Activated T-helper 17 cell treated with anti-CD3 and anti-CD28 coated beads, Interleukin-2, amount 50 U/mL, for 72 hours (primary cell): ENCODE measurements at regions not wholly inside any gene's neighbourhood (a gene's known extent, or its start where the extent isn't known, plus 50 kb on each side); places are given as distances from the start of the nearest gene placed in this dataset.

Experiments used
- ATAC-seq: fragments of 150-1000 bp; cut with Tn5 transposase; replicated peaks from 2 replicates; pipeline ENCODE4 v1.10.0; 2021; ENCODE audit warnings: mild to moderate bottlenecking, moderate library complexity
- H3K27ac Mint-ChIP-seq: one replicate; pipeline ENCODE4 v1.8.0; 2022; ENCODE audit warnings: mixed read lengths
- H3K27me3 Mint-ChIP-seq: one replicate; pipeline ENCODE4 v1.8.0; 2022; ENCODE audit warnings: mixed read lengths
- H3K36me3 Mint-ChIP-seq: one replicate; pipeline ENCODE4 v1.8.0; 2022; ENCODE audit warnings: low read depth, mild to moderate bottlenecking, mixed read lengths
- H3K4me1 Mint-ChIP-seq: one replicate; pipeline ENCODE4 v1.8.0; 2022; ENCODE audit warnings: mixed read lengths
- H3K4me3 Mint-ChIP-seq: one replicate; pipeline ENCODE4 v1.8.0; 2022; ENCODE audit warnings: mild to moderate bottlenecking, mixed read lengths
- H3K9me3 Mint-ChIP-seq: one replicate; pipeline ENCODE4 v1.8.0; 2022; ENCODE audit warnings: mixed read lengths

DNA sequence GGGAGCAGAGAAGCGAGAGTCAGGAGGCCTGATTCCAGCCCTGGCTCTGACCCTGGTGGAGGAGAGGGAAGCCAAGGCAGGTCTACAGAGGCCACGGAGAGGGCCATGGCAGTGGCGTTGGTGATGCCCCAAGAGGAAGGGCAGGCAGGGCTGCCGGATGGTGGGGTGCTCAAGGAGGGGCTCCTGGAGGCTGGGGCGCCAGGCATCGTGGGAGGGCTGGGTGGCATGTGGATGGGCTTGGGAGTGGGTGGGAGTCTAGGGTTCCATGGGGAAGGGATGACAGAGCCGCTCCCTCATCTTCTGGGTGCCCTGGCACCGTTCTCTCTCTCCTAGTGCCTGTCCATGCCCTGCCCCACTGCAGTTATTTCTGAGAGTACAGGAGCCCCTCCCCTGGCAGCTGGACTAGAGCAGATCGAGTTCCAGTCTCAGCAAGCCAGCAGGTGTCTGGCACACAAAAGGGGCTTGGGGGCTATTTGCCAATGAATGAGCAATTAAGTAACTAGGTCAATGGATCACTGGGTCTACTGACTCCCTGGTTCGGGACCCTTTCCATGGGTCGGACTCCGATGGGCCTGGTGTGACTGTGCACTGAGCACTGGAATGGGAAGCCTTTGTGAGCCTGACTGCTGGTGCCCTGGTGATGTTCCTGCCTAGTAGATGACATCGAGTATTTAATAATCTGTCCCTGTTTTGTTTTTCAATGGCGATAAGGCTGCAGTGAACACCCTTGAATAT, 570.0 kb downstream of the TBC1D22A start:
- H3K9me3 Mint-ChIP-seq = peaks cover 10% of the 10 kb centered on the region
- no peak overlapping the region for H3K27ac Mint-ChIP-seq
- H3K4me3 Mint-ChIP-seq = no peak overlapping the region
- no peak for ATAC-seq
- no peaks in the 10 kb centered on the region for H3K4me1 Mint-ChIP-seq
- H3K27me3 Mint-ChIP-seq = peaks cover 10% of the 10 kb centered on the region
- no peaks in the 10 kb centered on the region for H3K36me3 Mint-ChIP-seq

GRCh38 chr22:47331750-47332149, 569.3 kb downstream of the TBC1D22A start:
- Mint-ChIP-seq H3K4me1 (no peaks in the 10 kb centered on the region), H3K27ac (no peak overlapping the region), H3K27me3 (peaks cover 10% of the 10 kb centered on the region), H3K36me3 (no peaks in the 10 kb centered on the region), H3K4me3 (no peak overlapping the region), H3K9me3 (peaks cover 10% of the 10 kb centered on the region)
- ATAC-seq = no peak

DNA sequence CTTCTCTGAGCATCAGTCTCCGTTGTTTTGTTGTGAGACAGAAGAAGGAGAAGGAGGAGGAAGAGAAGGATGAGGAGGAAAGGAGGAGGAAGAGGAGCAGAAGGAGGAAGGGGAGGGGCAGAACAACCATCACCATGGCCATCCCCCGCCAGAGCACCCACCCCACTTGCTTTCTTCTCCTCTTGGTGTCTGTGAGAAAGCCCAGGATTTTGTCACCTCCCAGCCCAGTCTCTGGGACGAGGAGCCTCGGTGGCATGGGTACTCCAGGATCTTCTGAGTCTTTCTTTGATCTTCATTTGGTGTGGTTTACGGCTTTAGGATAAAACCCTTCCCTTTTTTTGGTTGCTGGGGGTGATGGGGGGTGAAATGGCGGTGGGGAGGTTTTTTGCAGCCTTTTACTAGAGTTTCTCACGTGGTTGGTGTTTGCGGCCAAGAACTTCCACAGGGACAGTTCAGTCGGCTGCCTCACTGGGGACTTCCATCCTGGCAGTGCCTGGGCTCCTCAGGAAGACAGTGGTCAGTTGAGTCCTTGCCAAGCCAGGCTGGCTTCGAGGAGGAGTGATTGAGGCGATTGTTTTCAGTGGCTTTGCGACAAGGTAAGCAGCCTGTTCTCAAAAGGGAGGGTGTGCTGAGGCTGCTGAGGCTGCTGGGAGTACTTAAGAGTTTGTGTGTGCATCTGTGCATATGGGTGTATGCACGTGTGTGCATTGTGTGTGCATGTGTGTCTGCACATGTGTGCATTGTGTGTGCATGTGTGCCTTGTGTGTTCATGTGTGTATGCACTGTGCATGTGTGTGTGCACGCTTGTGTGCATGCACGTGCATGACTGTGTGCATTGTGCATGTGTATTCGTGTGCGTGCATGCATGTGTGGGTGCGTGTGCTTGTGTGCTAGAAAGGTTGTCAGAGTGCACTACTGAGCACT, 567.5 kb downstream of the TBC1D22A start:
- no peaks in the 10 kb centered on the region for H3K4me1 Mint-ChIP-seq
- H3K27me3 Mint-ChIP-seq = peaks cover 11% of the 10 kb centered on the region
- no peaks in the 10 kb centered on the region for H3K36me3 Mint-ChIP-seq
- ATAC-seq = no peak
- H3K4me3 Mint-ChIP-seq = no peak overlapping the region
- peaks cover 5% of the 10 kb centered on the region for H3K9me3 Mint-ChIP-seq
- no peak overlapping the region for H3K27ac Mint-ChIP-seq

DNA sequence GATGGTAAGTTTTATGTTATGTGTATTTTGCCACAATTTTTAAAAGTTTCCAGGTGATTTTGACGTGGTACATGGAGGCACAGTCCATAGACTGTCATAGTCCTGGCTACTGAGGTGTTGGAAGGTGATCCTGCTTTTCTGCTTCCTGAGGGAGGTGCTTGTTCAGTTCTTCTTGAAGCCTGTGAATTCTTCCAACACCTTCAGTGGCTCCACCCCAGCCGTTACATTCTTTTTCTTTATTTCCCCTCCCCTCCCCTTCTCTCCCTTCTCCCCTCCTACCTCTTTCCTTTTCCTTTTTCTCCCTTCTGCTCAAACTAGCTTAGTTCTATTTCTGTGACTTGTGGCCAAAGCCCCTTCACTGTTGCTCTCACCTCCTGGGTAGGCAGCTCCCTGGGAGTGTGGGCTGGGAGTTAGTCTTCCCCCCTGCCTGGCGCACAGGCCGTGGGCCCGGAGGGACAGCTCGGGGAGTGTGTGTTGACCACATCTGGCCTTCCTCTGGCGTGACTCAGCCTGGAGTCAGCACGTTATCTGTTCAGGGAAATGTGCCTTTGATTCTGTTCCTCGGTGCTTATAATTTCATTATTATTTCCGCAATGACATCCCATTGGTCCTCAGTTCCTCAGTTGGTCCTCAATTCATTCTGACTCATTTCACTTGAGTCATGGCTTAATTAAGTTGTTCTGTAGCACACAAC, 566.2 kb downstream of the TBC1D22A start:
- H3K27ac Mint-ChIP-seq = no peak overlapping the region
- peaks cover 5% of the 10 kb centered on the region for H3K9me3 Mint-ChIP-seq
- peaks cover 14% of the 10 kb centered on the region for H3K27me3 Mint-ChIP-seq
- no peak for ATAC-seq
- no peaks in the 10 kb centered on the region for H3K36me3 Mint-ChIP-seq
- H3K4me1 Mint-ChIP-seq = no peaks in the 10 kb centered on the region
- no peak overlapping the region for H3K4me3 Mint-ChIP-seq

GRCh38 chr22:47327241-47327640, 564.8 kb downstream of the TBC1D22A start:
- peaks cover 18% of the 10 kb centered on the region for H3K27me3 Mint-ChIP-seq
- no peaks in the 10 kb centered on the region for H3K9me3 Mint-ChIP-seq
- ATAC-seq = no peak
- no peaks in the 10 kb centered on the region for H3K4me1 Mint-ChIP-seq
- no peaks in the 10 kb centered on the region for H3K36me3 Mint-ChIP-seq
- no peak overlapping the region for H3K27ac Mint-ChIP-seq
- no peak overlapping the region for H3K4me3 Mint-ChIP-seq

- H3K4me1 Mint-ChIP-seq = no peaks in the 10 kb centered on the region
- no peaks in the 10 kb centered on the region for H3K9me3 Mint-ChIP-seq
- ATAC-seq = no peak
- H3K27ac Mint-ChIP-seq = no peak overlapping the region
- H3K4me3 Mint-ChIP-seq = no peak overlapping the region
- peaks cover 18% of the 10 kb centered on the region for H3K27me3 Mint-ChIP-seq
- no peaks in the 10 kb centered on the region for H3K36me3 Mint-ChIP-seq
Observed at GRCh38 chr22:47325249-47325648, 562.8 kb downstream of the TBC1D22A start.

- no peak for ATAC-seq
- no peak overlapping the region for H3K4me3 Mint-ChIP-seq
Observed at GRCh38 chr22:47324435-47324990, 562.1 kb downstream of the TBC1D22A start.

GRCh38 chr22:47323518-47323917, 561.1 kb downstream of the TBC1D22A start:
- H3K4me1 Mint-ChIP-seq = no peaks in the 10 kb centered on the region
- no peak for ATAC-seq
- H3K4me3 Mint-ChIP-seq = no peak overlapping the region
- H3K36me3 Mint-ChIP-seq = no peaks in the 10 kb centered on the region
- H3K27me3 Mint-ChIP-seq = peaks cover 18% of the 10 kb centered on the region
- H3K9me3 Mint-ChIP-seq = no peaks in the 10 kb centered on the region
- no peak overlapping the region for H3K27ac Mint-ChIP-seq

More at GRCh38 chr22:47324435-47324990, 562.1 kb downstream of the TBC1D22A start:
- Mint-ChIP-seq H3K4me1 (no peaks in the 10 kb centered on the region), H3K27ac (no peak overlapping the region), H3K36me3 (no peaks in the 10 kb centered on the region), H3K9me3 (no peaks in the 10 kb centered on the region), H3K27me3 (peaks cover 15% of the 10 kb centered on the region)

DNA sequence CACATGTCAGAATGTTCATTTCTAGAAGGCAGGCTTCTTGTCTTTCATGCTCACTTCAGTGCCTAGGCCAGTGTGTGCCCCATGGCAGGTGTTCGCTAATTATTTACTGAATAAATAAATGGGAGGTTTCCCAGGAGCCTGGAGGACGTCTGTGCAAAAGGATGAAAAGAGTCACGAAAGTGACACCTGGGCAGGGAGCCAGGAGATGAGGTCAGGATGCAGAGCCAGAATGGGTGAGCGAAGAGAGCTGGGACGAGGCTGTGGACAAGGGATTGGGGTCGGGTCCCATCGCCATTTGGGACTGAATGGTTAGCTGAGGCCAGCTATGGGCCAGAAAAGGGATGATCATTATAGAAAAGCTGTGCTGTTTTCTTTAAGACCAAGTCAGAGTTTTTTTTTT, 560.4 kb downstream of the TBC1D22A start:
- H3K9me3 Mint-ChIP-seq = no peaks in the 10 kb centered on the region
- no peak overlapping the region for H3K27ac Mint-ChIP-seq
- ATAC-seq = no peak
- peaks cover 17% of the 10 kb centered on the region for H3K27me3 Mint-ChIP-seq
- no peaks in the 10 kb centered on the region for H3K36me3 Mint-ChIP-seq
- H3K4me3 Mint-ChIP-seq = no peak overlapping the region
- no peaks in the 10 kb centered on the region for H3K4me1 Mint-ChIP-seq

DNA sequence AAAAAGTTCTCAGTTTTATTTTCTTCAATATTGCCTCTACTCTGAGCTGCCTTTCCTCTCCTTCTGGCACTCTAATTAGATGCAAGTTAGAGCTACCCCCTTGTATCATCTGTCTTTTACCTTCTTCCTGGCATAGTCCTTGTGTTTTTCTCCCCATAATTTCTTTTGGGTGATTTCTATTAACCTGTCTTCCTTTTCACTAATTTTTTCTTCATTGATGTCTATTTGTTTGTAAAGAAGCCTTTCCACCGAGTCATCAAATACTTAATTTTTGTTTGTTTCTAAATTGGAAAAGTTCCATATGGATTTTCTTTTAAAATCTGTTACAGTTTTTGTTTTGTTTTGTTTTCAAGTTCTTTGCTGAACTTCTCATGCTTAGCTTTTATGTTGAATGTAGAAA, 558.1 kb downstream of the TBC1D22A start:
- no peak overlapping the region for H3K27ac Mint-ChIP-seq
- H3K27me3 Mint-ChIP-seq = peaks cover 13% of the 10 kb centered on the region
- no peak for ATAC-seq
- no peak overlapping the region for H3K4me3 Mint-ChIP-seq
- no peaks in the 10 kb centered on the region for H3K36me3 Mint-ChIP-seq
- no peaks in the 10 kb centered on the region for H3K9me3 Mint-ChIP-seq
- no peaks in the 10 kb centered on the region for H3K4me1 Mint-ChIP-seq

- no peak for ATAC-seq
- H3K36me3 Mint-ChIP-seq = no peaks in the 10 kb centered on the region
- H3K9me3 Mint-ChIP-seq = no peaks in the 10 kb centered on the region
- H3K27ac Mint-ChIP-seq = no peak overlapping the region
- peaks cover 13% of the 10 kb centered on the region for H3K27me3 Mint-ChIP-seq
- H3K4me3 Mint-ChIP-seq = no peak overlapping the region
- H3K4me1 Mint-ChIP-seq = no peaks in the 10 kb centered on the region
Observed at GRCh38 chr22:47318041-47318737, 555.7 kb downstream of the TBC1D22A start.

GRCh38 chr22:47315862-47316419, 553.5 kb downstream of the TBC1D22A start:
- no peak for ATAC-seq
- Mint-ChIP-seq H3K9me3 (peaks cover 4% of the 10 kb centered on the region), H3K27ac (no peak overlapping the region), H3K4me3 (no peak overlapping the region), H3K27me3 (peaks cover 14% of the 10 kb centered on the region), H3K36me3 (no peaks in the 10 kb centered on the region), H3K4me1 (no peaks in the 10 kb centered on the region)

DNA sequence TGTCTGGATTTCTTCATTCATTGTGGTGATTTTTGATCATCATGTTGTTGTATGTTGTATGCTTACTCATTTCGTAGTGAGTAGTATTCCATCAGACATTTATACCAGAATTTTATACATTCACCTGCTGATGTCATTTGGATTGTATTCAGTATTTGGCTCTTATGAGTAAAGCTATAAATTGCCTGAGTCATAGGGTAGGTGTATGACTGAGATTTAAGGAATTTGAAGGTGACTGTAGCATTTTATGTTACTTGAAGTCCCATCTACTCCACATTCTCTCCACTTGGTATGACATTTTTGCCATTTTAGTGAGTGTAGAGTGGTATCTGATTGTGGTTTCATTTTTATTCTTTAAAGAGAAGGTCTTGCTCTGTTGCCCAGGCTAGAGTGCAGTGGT, 548.2 kb downstream of the TBC1D22A start:
- no peak for ATAC-seq
- no peak overlapping the region for H3K27ac Mint-ChIP-seq
- H3K36me3 Mint-ChIP-seq = no peaks in the 10 kb centered on the region
- H3K9me3 Mint-ChIP-seq = peaks cover 4% of the 10 kb centered on the region
- no peaks in the 10 kb centered on the region for H3K4me1 Mint-ChIP-seq
- no peak overlapping the region for H3K4me3 Mint-ChIP-seq
- peaks cover 12% of the 10 kb centered on the region for H3K27me3 Mint-ChIP-seq

- Mint-ChIP-seq H3K27me3 (peaks cover 10% of the 10 kb centered on the region), H3K27ac (no peak overlapping the region), H3K36me3 (no peaks in the 10 kb centered on the region), H3K4me1 (no peaks in the 10 kb centered on the region), H3K9me3 (peaks cover 4% of the 10 kb centered on the region), H3K4me3 (no peak overlapping the region)
- no peak for ATAC-seq
Observed at GRCh38 chr22:47309946-47310345, 547.5 kb downstream of the TBC1D22A start.
